SU-DHL-6 (cell line): ENCODE measurements at regions not wholly inside any gene's neighbourhood (a gene's known extent, or its start where the extent isn't known, plus 50 kb on each side); places are given as distances from the start of the nearest gene placed in this dataset.

Source experiments
- H2AFZ ChIP-seq: fragments of 200-600 bp; sonication (generic); 2 replicates; pipeline ENCODE4 v1.6.1; 2014; ENCODE audit warnings: low read depth, mild to moderate bottlenecking, moderate library complexity, mixed read lengths, antibody characterized with exemption, low read length; ENCODE audit not compliant: severe bottlenecking
- H3F3A ChIP-seq: fragments of 200-600 bp; shearing (Covaris generic); 2 replicates; pipeline ENCODE4 v1.6.0; 2016; ENCODE audit warnings: antibody characterized with exemption, mild to moderate bottlenecking; ENCODE audit not compliant: insufficient read depth
- H3K27ac ChIP-seq: fragments of 200-600 bp; sonication (generic); 2 replicates; pipeline ENCODE4 v1.5.1; 2016; ENCODE audit warnings: low read depth, mild to moderate bottlenecking, low read length, moderate library complexity, mixed read lengths
- H3K27me3 ChIP-seq: fragments of 200-600 bp; sonication (generic), shearing (Covaris generic); 2 replicates; pipeline ENCODE4 v1.6.0; 2014; ENCODE audit warnings: mild to moderate bottlenecking, low read length
- H3K36me3 ChIP-seq: fragments of 200-600 bp; sonication (generic); 2 replicates; pipeline ENCODE4 v1.6.1; 2014; ENCODE audit warnings: mild to moderate bottlenecking, low read length, mixed read lengths
- H3K4me2 ChIP-seq: fragments of 300-600, 200-600 bp; shearing (Covaris generic), sonication (generic); 2 replicates; pipeline ENCODE4 v1.6.0; 2014; ENCODE audit warnings: low read length, low read depth, mild to moderate bottlenecking; ENCODE audit not compliant: poor library complexity, severe bottlenecking
- H3K4me3 ChIP-seq: fragments of 200-600 bp; sonication (generic); 2 replicates; pipeline ENCODE4 v1.5.1; 2014; ENCODE audit warnings: antibody characterized with exemption, low read length, mild to moderate bottlenecking, mixed read lengths; ENCODE audit not compliant: insufficient read depth, poor library complexity, severe bottlenecking
- H3K79me2 ChIP-seq: fragments of 200-600 bp; sonication (generic); 2 replicates; pipeline ENCODE4 v1.6.1; 2014; ENCODE audit warnings: mild to moderate bottlenecking, low read length, moderate library complexity; ENCODE audit not compliant: insufficient read depth
- H3K9ac ChIP-seq: fragments of 200-600 bp; sonication (generic); 2 replicates; pipeline ENCODE4 v1.7.0; 2014; ENCODE audit warnings: mild to moderate bottlenecking, low read length
- H3K9me2 ChIP-seq: fragments of 200-600 bp; sonication (generic); replicated peaks from 2 replicates; pipeline ENCODE4 v1.6.1; 2014; ENCODE audit warnings: low read length; ENCODE audit not compliant: insufficient read depth
- H3K9me3 ChIP-seq: fragments of 200-600 bp; sonication (generic); 2 replicates; pipeline ENCODE4 v1.6.1; 2014; ENCODE audit warnings: low read length, mixed read lengths; ENCODE audit not compliant: insufficient read depth
- H4K20me1 ChIP-seq: fragments of 200-600 bp; sonication (generic); 2 replicates; pipeline ENCODE4 v1.6.1; 2014; ENCODE audit warnings: low read depth, mild to moderate bottlenecking, antibody characterized with exemption, low read length, moderate library complexity, mixed read lengths
- CTCF ChIP-seq: fragments of 200-600 bp; sonication (generic); IDR thresholded peaks from one replicate; pipeline ENCODE4 v1.5.1; 2017; ENCODE audit warnings: antibody characterized with exemption, mild to moderate bottlenecking, low read length, moderate library complexity; ENCODE audit not compliant: insufficient read depth, poor library complexity, severe bottlenecking
- EZH2phosphoT487 ChIP-seq: fragments of 200-600 bp; sonication (generic), shearing (Covaris generic); conservative IDR thresholded peaks from 2 replicates; pipeline ENCODE4 v1.6.1; 2018; ENCODE audit warnings: mild to moderate bottlenecking, antibody characterized with exemption, low read length, moderate library complexity, mixed read lengths

GRCh38 chr2:234661175-234661574 lies 164.3 kb upstream of the ARL4C start:
- no peaks in the 10 kb centered on the region for H3K36me3 ChIP-seq
- TF ChIP-seq EZH2phosphoT487 (no peak), CTCF (no peak)
- H3K9me2 ChIP-seq, result no peaks in the 10 kb centered on the region
- no peak overlapping the region for H3K4me3 ChIP-seq
- no peaks in the 10 kb centered on the region for H3K27me3 ChIP-seq
- no peak overlapping the region for H3K27ac ChIP-seq
- H3K9ac ChIP-seq, result no peak overlapping the region
- H3K9me3 ChIP-seq, result no peaks in the 10 kb centered on the region
- H3K79me2 ChIP-seq, result no peaks in the 10 kb centered on the region
- no peak overlapping the region for H3K4me2 ChIP-seq
- H4K20me1 ChIP-seq, result no peaks in the 10 kb centered on the region
- H2AFZ ChIP-seq, result no peak overlapping the region
- no peaks in the 10 kb centered on the region for H3F3A ChIP-seq

- H3K27ac ChIP-seq, result no peak overlapping the region
- no peak overlapping the region for H3K4me3 ChIP-seq
- H3K9me3 ChIP-seq, result no peaks in the 10 kb centered on the region
- TF ChIP-seq EZH2phosphoT487 (no peak), CTCF (no peak)
- H3K9me2 ChIP-seq, result no peaks in the 10 kb centered on the region
- no peaks in the 10 kb centered on the region for H3K27me3 ChIP-seq
- no peak overlapping the region for H2AFZ ChIP-seq
- H3K4me2 ChIP-seq, result no peak overlapping the region
- H3K9ac ChIP-seq, result no peak overlapping the region
- no peaks in the 10 kb centered on the region for H4K20me1 ChIP-seq
- no peaks in the 10 kb centered on the region for H3F3A ChIP-seq
- H3K36me3 ChIP-seq, result no peaks in the 10 kb centered on the region
- H3K79me2 ChIP-seq, result no peaks in the 10 kb centered on the region
Measured at GRCh38 chr2:234655706-234656105, 158.8 kb upstream of the ARL4C start.

GRCh38 chr2:234650911-234651310 lies 154.0 kb upstream of the ARL4C start:
- Histone ChIP-seq H3K9me3 (no peaks in the 10 kb centered on the region), H3K27me3 (no peaks in the 10 kb centered on the region), H3K9me2 (no peaks in the 10 kb centered on the region), H4K20me1 (no peaks in the 10 kb centered on the region), H3F3A (no peaks in the 10 kb centered on the region), H2AFZ (no peak overlapping the region), H3K4me3 (no peak overlapping the region), H3K36me3 (no peaks in the 10 kb centered on the region), H3K79me2 (no peaks in the 10 kb centered on the region), H3K27ac (no peak overlapping the region), H3K4me2 (no peak overlapping the region), H3K9ac (no peak overlapping the region)
- no peak for TF ChIP-seq CTCF
- TF ChIP-seq EZH2phosphoT487, result no peak

- H3K9me3 ChIP-seq, result no peaks in the 10 kb centered on the region
- TF ChIP-seq EZH2phosphoT487, result no peak
- TF ChIP-seq CTCF, result no peak
- no peaks in the 10 kb centered on the region for H3K36me3 ChIP-seq
- H3K9ac ChIP-seq, result no peak overlapping the region
- no peaks in the 10 kb centered on the region for H4K20me1 ChIP-seq
- no peak overlapping the region for H3K4me2 ChIP-seq
- no peak overlapping the region for H3K4me3 ChIP-seq
- no peaks in the 10 kb centered on the region for H3K79me2 ChIP-seq
- H3K27me3 ChIP-seq, result no peaks in the 10 kb centered on the region
- H3F3A ChIP-seq, result no peaks in the 10 kb centered on the region
- no peak overlapping the region for H3K27ac ChIP-seq
- H2AFZ ChIP-seq, result no peak overlapping the region
- no peaks in the 10 kb centered on the region for H3K9me2 ChIP-seq
Measured at GRCh38 chr2:234649951-234650350, 153.1 kb upstream of the ARL4C start.
